ENCODE measurements at regions not wholly inside any gene's neighbourhood (a gene's known extent, or its start where the extent isn't known, plus 50 kb on each side); places are given as distances from the start of the nearest gene placed in this dataset.

- TF ChIP-seq USF2 (CRISPR knock-in tag; IDR thresholded peaks at IDR 0.05) (no peak), CTCF (IDR thresholded peaks at IDR 0.05) (no peak), ATF2 (CRISPR knock-in tag; IDR thresholded peaks at IDR 0.05; ENCODE audit: borderline replicate concordance, low read depth) (no peak), USF1 (CRISPR knock-in tag; IDR thresholded peaks at IDR 0.05) (no peak), MAX (CRISPR knock-in tag; IDR thresholded peaks at IDR 0.05) (no peak), STAT6 (CRISPR knock-in tag; conservative IDR thresholded peaks at IDR 0.05; ENCODE audit: low read depth) (no peak), FOXP4 (CRISPR knock-in tag; IDR thresholded peaks at IDR 0.05) (no peak), FOXJ3 (CRISPR knock-in tag; IDR thresholded peaks at IDR 0.05; ENCODE audit: borderline replicate concordance) (no peak), ESRRA (CRISPR knock-in tag; IDR thresholded peaks at IDR 0.05; ENCODE audit: borderline replicate concordance) (no peak), ZNF263 (CRISPR knock-in tag; IDR thresholded peaks at IDR 0.05; ENCODE audit: low read depth) (no peak), ATF3 (CRISPR knock-in tag; conservative IDR thresholded peaks at IDR 0.05) (no peak), AFF4 (CRISPR knock-in tag; IDR thresholded peaks at IDR 0.05; ENCODE audit: borderline replicate concordance) (no peak)
These were observed 291.3 kb downstream of the ETNK1 start for GRCh38 chr12:22916241-22916640.
